GM21717 (cell line): ENCODE measurements at regions not wholly inside any gene's neighbourhood (a gene's known extent, or its start where the extent isn't known, plus 50 kb on each side); places are given as distances from the start of the nearest gene placed in this dataset.

Experiments used
- ATAC-seq: cut with Tn5 transposase; IDR thresholded peaks from one replicate; pipeline ENCODE4 v1.9.1; 2021; ENCODE audit warnings: mild to moderate bottlenecking, moderate library complexity; ENCODE audit not compliant: unreplicated experiment

DNA sequence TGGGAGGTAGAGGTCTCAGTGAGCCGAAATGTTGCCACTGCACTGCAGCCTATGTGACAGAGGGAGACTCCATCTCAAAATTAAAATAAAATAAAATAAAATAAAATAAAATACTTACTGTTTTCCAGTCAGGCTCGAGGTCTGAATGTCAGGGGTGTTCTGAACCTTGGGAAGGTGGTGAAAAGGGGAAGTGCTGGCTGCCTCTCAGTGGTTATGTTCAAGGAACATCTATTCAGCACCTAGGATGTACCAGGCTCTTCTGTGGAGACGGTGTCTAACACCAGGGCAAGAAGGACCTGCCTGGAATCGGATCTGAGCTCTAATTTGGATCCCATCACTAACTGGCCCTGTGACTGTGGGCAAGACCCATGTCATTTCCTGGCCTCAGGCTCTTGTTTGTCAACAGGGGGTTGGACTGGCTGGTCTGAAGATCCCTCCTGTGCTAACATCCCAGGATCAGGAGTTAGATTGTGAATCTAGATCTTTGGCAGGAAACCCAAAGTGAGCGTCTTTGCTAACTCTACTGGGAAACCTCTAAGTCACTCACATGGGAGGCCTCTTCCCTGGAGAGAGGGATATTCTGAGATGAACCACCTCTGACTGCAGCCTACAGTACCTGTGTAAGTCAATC, 63.4 kb upstream of the SIRPG start:
- ATAC-seq: no peak

- no peak for ATAC-seq
Observed at GRCh38 chr20:1720226-1720625, 62.6 kb upstream of the SIRPG start.

DNA sequence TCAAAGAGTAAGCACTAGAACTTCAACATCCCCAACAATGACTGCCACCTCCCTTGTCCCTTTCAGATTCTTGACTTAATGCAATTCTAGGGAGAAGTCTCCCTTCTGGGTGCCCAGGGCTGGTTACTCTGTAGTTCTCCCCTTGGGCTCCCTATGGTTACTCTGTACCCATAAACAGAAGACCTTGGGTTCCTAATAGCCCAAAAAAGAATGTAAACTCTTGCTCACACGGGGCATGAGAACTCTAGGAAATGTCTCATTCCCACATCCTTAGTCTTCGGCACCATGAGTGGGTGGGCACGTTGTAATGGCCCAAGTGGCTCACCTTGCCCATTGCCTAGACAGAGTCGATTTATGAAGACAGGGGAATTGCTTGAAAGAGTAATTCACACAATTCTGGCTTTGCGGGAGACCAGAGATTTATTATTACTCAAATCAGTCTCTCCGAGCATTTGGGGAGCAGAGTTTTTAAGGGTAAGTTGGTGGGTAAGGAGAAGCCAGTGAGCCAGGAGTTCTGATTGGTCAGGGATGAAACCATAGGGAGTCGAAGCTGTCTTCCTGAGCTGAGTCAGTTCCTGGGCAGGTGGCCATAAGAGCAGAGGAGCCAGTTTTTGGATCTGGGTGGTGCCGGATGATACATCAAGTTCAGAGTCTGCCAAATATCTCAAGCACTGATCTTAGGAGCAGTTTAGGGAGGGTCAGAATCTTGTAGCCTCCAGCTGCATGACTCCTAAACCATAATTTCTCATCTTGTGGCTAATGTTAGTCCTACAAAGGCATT, 61.2 kb upstream of the SIRPG start:
- ATAC-seq: no peak

- no peak for ATAC-seq
Observed at GRCh38 chr20:1712634-1713624, 55.4 kb upstream of the SIRPG start.

DNA sequence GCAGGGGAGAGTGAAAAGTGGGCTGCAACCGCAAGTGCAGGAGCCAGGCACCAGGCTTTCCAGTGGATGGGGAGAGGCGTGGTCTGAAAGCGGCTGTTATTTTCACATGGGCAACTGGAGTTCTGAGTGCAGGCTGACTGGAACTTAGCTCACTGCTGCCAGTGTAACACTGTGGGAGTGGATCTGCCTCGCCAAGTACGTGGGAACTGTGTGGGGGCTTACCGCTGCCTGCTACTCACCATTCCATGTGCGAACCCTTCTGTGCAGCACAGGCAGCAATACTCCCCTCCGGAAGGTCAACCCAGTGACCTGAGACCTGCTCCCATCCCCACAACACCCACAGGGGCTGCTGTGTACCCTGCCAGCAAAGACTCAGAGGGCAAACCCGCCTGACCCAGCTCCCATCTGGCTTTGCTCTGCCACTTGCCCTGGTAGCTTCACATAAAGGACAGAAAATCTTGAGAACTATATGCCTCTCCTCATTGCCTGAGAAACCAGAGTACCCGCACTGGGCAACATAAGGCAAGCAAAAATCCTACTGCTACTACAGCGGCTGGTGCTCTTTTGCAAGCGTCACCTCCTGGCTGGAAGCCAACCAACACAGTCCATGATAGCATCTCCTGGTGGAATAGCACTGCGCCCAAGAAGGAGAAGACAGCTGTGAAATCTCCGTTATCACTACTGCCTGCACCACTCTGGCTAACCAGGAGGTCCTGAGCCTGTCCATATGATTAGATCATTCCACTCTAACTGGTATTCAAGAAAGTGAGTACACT, 54.4 kb upstream of the SIRPG start:
- ATAC-seq: no peak

DNA sequence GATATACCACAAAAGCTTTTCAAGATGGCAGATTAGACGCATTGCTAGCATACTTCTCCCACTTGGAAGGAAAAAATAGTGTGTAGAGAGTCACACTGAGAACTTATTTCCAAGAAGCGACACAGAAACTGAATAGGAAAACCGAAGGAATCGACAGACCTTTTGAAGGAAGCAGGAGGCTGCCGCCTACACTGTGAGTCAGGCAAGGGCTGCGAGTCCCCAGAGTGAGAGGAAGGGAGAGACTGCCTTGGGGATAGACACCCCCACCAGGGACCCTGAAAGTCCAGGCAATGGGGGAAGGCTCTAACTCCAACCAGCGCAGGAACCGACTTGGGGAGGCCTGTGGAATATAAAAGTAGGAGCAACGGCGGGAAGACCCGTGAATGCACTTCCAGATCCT, 53.7 kb upstream of the SIRPG start:
- ATAC-seq: no peak

DNA sequence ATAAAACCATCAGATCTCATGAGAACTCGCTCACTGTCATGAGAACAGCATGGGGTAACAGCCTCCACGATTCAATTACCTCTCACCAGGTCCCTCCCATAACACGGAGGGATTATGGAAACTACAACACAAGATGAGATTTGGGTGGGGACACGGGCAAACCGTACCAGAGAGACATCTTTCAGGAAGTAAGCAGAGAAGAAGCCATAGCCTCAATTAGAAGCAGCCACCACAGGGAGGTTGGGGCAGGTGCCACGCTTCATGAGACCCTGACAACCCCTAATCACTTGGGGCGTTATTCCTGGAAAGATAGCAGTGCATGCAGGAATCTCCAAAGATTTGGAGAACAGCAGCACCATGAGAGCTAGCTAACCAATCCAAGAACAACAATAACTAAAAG, 52.9 kb upstream of the SIRPG start:
- ATAC-seq: no peak

- ATAC-seq: no peak
Observed at GRCh38 chr20:1707588-1708449, 50.2 kb upstream of the SIRPG start.
